ENCODE measurements at regions not wholly inside any gene's neighbourhood (a gene's known extent, or its start where the extent isn't known, plus 50 kb on each side); places are given as distances from the start of the nearest gene placed in this dataset.

- no peaks in the 10 kb centered on the region for H4K20me1 ChIP-seq (ENCODE audit: insufficient read depth, low read length)
- H3K4me1 ChIP-seq (ENCODE audit: low read length) = no peaks in the 10 kb centered on the region
- TF ChIP-seq EZH2phosphoT487 (IDR thresholded peaks at IDR 0.05; ENCODE audit: low read length) (no peak), CTCF (IDR thresholded peaks at IDR 0.05; ENCODE audit: low read length) (no peak), EZH2 (optimal IDR thresholded peaks at IDR 0.05; ENCODE audit: low read depth, low read length) (no peak)
- H3K79me2 ChIP-seq (ENCODE audit: low read length) = no peaks in the 10 kb centered on the region
- no peaks in the 10 kb centered on the region for H3K27me3 ChIP-seq (replicated peaks; ENCODE audit: insufficient read depth, low read length)
- no peak for DNase-seq
- H3K9me3 ChIP-seq (replicated peaks; ENCODE audit: insufficient read depth, low read length) = no peaks in the 10 kb centered on the region
- no peak overlapping the region for H2AFZ ChIP-seq (ENCODE audit: low read length)
- H3F3A ChIP-seq (ENCODE audit: insufficient read depth, low read length) = no peaks in the 10 kb centered on the region
- H3K36me3 ChIP-seq (replicated peaks; ENCODE audit: insufficient read depth, low read length) = no peaks in the 10 kb centered on the region
- H3K9me2 ChIP-seq (replicated peaks; ENCODE audit: insufficient read depth, low read length) = no peaks in the 10 kb centered on the region
- H3K27ac ChIP-seq (ENCODE audit: low read length) = no peak overlapping the region
- H3K9ac ChIP-seq (ENCODE audit: low read length) = no peak overlapping the region
- H3K4me2 ChIP-seq (ENCODE audit: low read depth, low read length) = no peak overlapping the region
- H3K4me3 ChIP-seq (ENCODE audit: low read length) = no peak overlapping the region
Measured at GRCh38 chrX:146435472-146435871, 374.1 kb upstream of the CXorf51B start.

- H3K9me2 ChIP-seq (replicated peaks; ENCODE audit: insufficient read depth, low read length) = no peaks in the 10 kb centered on the region
- H3K9me3 ChIP-seq (replicated peaks; ENCODE audit: insufficient read depth, low read length) = no peaks in the 10 kb centered on the region
- H3K27ac ChIP-seq (ENCODE audit: low read length) = no peak overlapping the region
- no peaks in the 10 kb centered on the region for H3K79me2 ChIP-seq (ENCODE audit: low read length)
- H3F3A ChIP-seq (ENCODE audit: insufficient read depth, low read length) = no peaks in the 10 kb centered on the region
- no peak overlapping the region for H3K9ac ChIP-seq (ENCODE audit: low read length)
- H4K20me1 ChIP-seq (ENCODE audit: insufficient read depth, low read length) = no peaks in the 10 kb centered on the region
- H3K36me3 ChIP-seq (replicated peaks; ENCODE audit: insufficient read depth, low read length) = no peaks in the 10 kb centered on the region
- no peak for DNase-seq
- H3K4me3 ChIP-seq (ENCODE audit: low read length) = no peak overlapping the region
- no peaks in the 10 kb centered on the region for H3K27me3 ChIP-seq (replicated peaks; ENCODE audit: insufficient read depth, low read length)
- no peak for TF ChIP-seq CTCF (IDR thresholded peaks at IDR 0.05; ENCODE audit: low read length)
- no peak for TF ChIP-seq EZH2 (optimal IDR thresholded peaks at IDR 0.05; ENCODE audit: low read depth, low read length)
- TF ChIP-seq EZH2phosphoT487 (IDR thresholded peaks at IDR 0.05; ENCODE audit: low read length) = no peak
- no peak overlapping the region for H2AFZ ChIP-seq (ENCODE audit: low read length)
- no peak overlapping the region for H3K4me2 ChIP-seq (ENCODE audit: low read depth, low read length)
- no peaks in the 10 kb centered on the region for H3K4me1 ChIP-seq (ENCODE audit: low read length)
Measured at GRCh38 chrX:146448791-146449190, 360.8 kb upstream of the CXorf51B start.

GRCh38 chrX:146449243-146449642 is 360.3 kb upstream of the CXorf51B start:
- Histone ChIP-seq H2AFZ (ENCODE audit: low read length) (no peak overlapping the region), H3K4me1 (ENCODE audit: low read length) (no peaks in the 10 kb centered on the region), H3K4me2 (ENCODE audit: low read depth, low read length) (no peak overlapping the region), H3K27ac (ENCODE audit: low read length) (no peak overlapping the region), H3K9me3 (replicated peaks; ENCODE audit: insufficient read depth, low read length) (no peaks in the 10 kb centered on the region), H3K27me3 (replicated peaks; ENCODE audit: insufficient read depth, low read length) (no peaks in the 10 kb centered on the region), H3K79me2 (ENCODE audit: low read length) (no peaks in the 10 kb centered on the region), H3K36me3 (replicated peaks; ENCODE audit: insufficient read depth, low read length) (no peaks in the 10 kb centered on the region), H3F3A (ENCODE audit: insufficient read depth, low read length) (no peaks in the 10 kb centered on the region), H3K4me3 (ENCODE audit: low read length) (no peak overlapping the region), H3K9me2 (replicated peaks; ENCODE audit: insufficient read depth, low read length) (no peaks in the 10 kb centered on the region), H4K20me1 (ENCODE audit: insufficient read depth, low read length) (no peaks in the 10 kb centered on the region), H3K9ac (ENCODE audit: low read length) (no peak overlapping the region)
- TF ChIP-seq EZH2phosphoT487 (IDR thresholded peaks at IDR 0.05; ENCODE audit: low read length) (no peak), EZH2 (optimal IDR thresholded peaks at IDR 0.05; ENCODE audit: low read depth, low read length) (no peak), CTCF (IDR thresholded peaks at IDR 0.05; ENCODE audit: low read length) (no peak)
- no peak for DNase-seq

Data from MM.1S (cell line).